Fibroblast of pulmonary artery (primary cell): ENCODE measurements at regions not wholly inside any gene's neighbourhood (a gene's known extent, or its start where the extent isn't known, plus 50 kb on each side); places are given as distances from the start of the nearest gene placed in this dataset.

Experiments
- DNase-seq: peaks from one replicate; pipeline ENCODE4 v3.0.0-alpha.2; 2010; ENCODE audit warnings: low read depth
- H3K4me3 ChIP-seq: replicated peaks from 2 replicates; pipeline ENCODE4 v1.5.1; 2011; ENCODE audit warnings: low read depth, mild to moderate bottlenecking, control low read depth, low read length, moderate library complexity
- CTCF ChIP-seq: IDR thresholded peaks from 2 replicates; pipeline ENCODE4 v1.5.1; 2011; ENCODE audit warnings: mild to moderate bottlenecking, control low read depth, low read length, inconsistent platforms; ENCODE audit errors: missing control alignments

- no peak overlapping the region for H3K4me3 ChIP-seq
- no peak for TF ChIP-seq CTCF
- DNase-seq: no peak
Observed at GRCh38 chr2:23204685-23205242, 180.2 kb upstream of the KLHL29 start.

GRCh38 chr2:23206650-23207049 lies 178.3 kb upstream of the KLHL29 start:
- no peak overlapping the region for H3K4me3 ChIP-seq
- DNase-seq: no peak
- no peak for TF ChIP-seq CTCF

GRCh38 chr2:23207871-23208270 lies 177.1 kb upstream of the KLHL29 start:
- DNase-seq: no peak
- no peak for TF ChIP-seq CTCF
- H3K4me3 ChIP-seq: no peak overlapping the region

GRCh38 chr2:23208339-23208738 lies 176.6 kb upstream of the KLHL29 start:
- no peak for TF ChIP-seq CTCF
- DNase-seq: no peak

GRCh38 chr2:23209059-23209458 lies 175.9 kb upstream of the KLHL29 start:
- no peak for TF ChIP-seq CTCF
- H3K4me3 ChIP-seq: no peak overlapping the region
- DNase-seq: no peak

More at GRCh38 chr2:23208339-23208738, 176.6 kb upstream of the KLHL29 start:
- H3K4me3 ChIP-seq: no peak overlapping the region

- TF ChIP-seq CTCF: no peak
- H3K4me3 ChIP-seq: no peak overlapping the region
- no peak for DNase-seq
Observed at GRCh38 chr2:23211987-23212583, 172.9 kb upstream of the KLHL29 start.

GRCh38 chr2:23213196-23213595 lies 171.8 kb upstream of the KLHL29 start:
- H3K4me3 ChIP-seq: no peak overlapping the region
- DNase-seq: no peak
- TF ChIP-seq CTCF: no peak
